HepG2 (cell line): ENCODE measurements at regions not wholly inside any gene's neighbourhood (a gene's known extent, or its start where the extent isn't known, plus 50 kb on each side); places are given as distances from the start of the nearest gene placed in this dataset.

Experiments
- ATAC-seq: fragments of 200-7000 bp; cut with Tn5 transposase; 3 replicates; pipeline ENCODE4 v1.9.1; 2020; ENCODE audit warnings: mild to moderate bottlenecking, moderate library complexity
- BruUV-seq: library from RNA; stranded (reverse); fragments of 400-500 nt; replicated peaks from 2 replicates; lab custom pipeline; 2021; lab: Mats Ljungman, UMichigan
- CTCF ChIA-PET: fragments of 300-600 bp; formaldehyde crosslinking; extraction: SDS; loops from one replicate; lab custom pipeline; 2021; ENCODE audit warnings: low total read pairs, inconsistent platforms, low intra/inter-chr PET ratio; lab: Yijun Ruan, JAX
- POLR2A ChIA-PET: fragments of 350-600 bp; sonication (Branson Sonifier 250); formaldehyde crosslinking; loops from one replicate; lab custom pipeline; 2020; ENCODE audit warnings: antibody characterized with exemption, inconsistent platforms; lab: Yijun Ruan, JAX
- DNase-seq: peaks from one replicate; pipeline ENCODE4 v3.0.0-alpha.2; 2015; ENCODE audit warnings: low spot score
- FAIRE-seq: peaks from 3 replicates; lab custom pipeline; 2011; peaks lifted over from hg19 to GRCh38; lab: Jason Lieb, UNC
- H2AFZ ChIP-seq: one replicate; pipeline ENCODE4 v1.6.1; 2011; ENCODE audit warnings: low read length, inconsistent platforms
- H3K27ac ChIP-seq: fragments of 300-600 bp; 3 replicates; pipeline ENCODE4 v1.8.0; 2011; ENCODE audit warnings: mixed run types, mild to moderate bottlenecking, mixed read lengths, low read length, inconsistent platforms; ENCODE audit not compliant: insufficient read depth; ENCODE audit errors: extremely low read length
- H3K27me3 ChIP-seq, 2 experiments: fragments of 200-600 bp in 1 of 2; 2 replicates in 1 of 2; 3 replicates in 1 of 2; pipeline versions ENCODE4 v1.6.0 to v1.8.0; 2011; ENCODE audit warnings: low read length in 2 of 2, mild to moderate bottlenecking in 2 of 2, moderate library complexity in 2 of 2, inconsistent platforms in 1 of 2; ENCODE audit not compliant: insufficient read depth in 2 of 2, control insufficient read depth in 1 of 2
- H3K36me3 ChIP-seq, 2 experiments: fragments of 200-600 bp in 1 of 2; replicated peaks in 1 of 2; 2 replicates in 1 of 2; 3 replicates in 1 of 2; pipeline versions ENCODE4 v1.5.1 to v1.8.0; 2011; ENCODE audit warnings: low read length in 2 of 2, inconsistent platforms in 1 of 2; ENCODE audit not compliant: insufficient read depth in 2 of 2, control insufficient read depth in 1 of 2
- H3K4me1 ChIP-seq: 2 replicates; pipeline ENCODE4 v1.5.1; 2012; ENCODE audit warnings: low read length, inconsistent platforms; ENCODE audit not compliant: insufficient read depth
- H3K4me2 ChIP-seq: 2 replicates; pipeline ENCODE4 v1.6.0; 2011; ENCODE audit warnings: low read depth, low read length, inconsistent platforms
- H3K4me3 ChIP-seq, 3 experiments: fragments of 200-600 bp in 1 of 3; sonication (generic), shearing (Covaris generic) in 1 of 3; replicated peaks in 1 of 3; 2 replicates each; pipeline ENCODE4 v1.5.1; 2011 to 2016; ENCODE audit warnings: low read length in 3 of 3, inconsistent platforms in 2 of 3, low read depth in 2 of 3, mild to moderate bottlenecking in 2 of 3, control low read depth in 1 of 3, mixed read lengths in 1 of 3; ENCODE audit not compliant: insufficient read depth in 1 of 3
- H3K79me2 ChIP-seq: one replicate; pipeline ENCODE4 v1.6.1; 2011; ENCODE audit warnings: low read length, inconsistent platforms; ENCODE audit not compliant: insufficient read depth
- H3K9ac ChIP-seq: 2 replicates; pipeline ENCODE4 v1.6.0; 2011; ENCODE audit warnings: mild to moderate bottlenecking, low read depth, low read length, inconsistent platforms; ENCODE audit not compliant: insufficient read depth
- H3K9me3 ChIP-seq: 2 replicates; pipeline ENCODE4 v1.5.1; 2012; ENCODE audit warnings: mild to moderate bottlenecking, low read length
- H4K20me1 ChIP-seq: 2 replicates; pipeline ENCODE4 v1.6.0; 2011; ENCODE audit warnings: inconsistent platforms, mild to moderate bottlenecking, low read length, moderate library complexity; ENCODE audit not compliant: insufficient read depth
- BCL6 ChIP-seq: IDR thresholded peaks from 2 replicates; pipeline ENCODE4 v1.6.1; 2016; ENCODE audit warnings: missing genetic modification reagents, missing compliant biosample characterization
- HHEX ChIP-seq: IDR thresholded peaks from 2 replicates; pipeline ENCODE4 v1.6.1; 2016; ENCODE audit warnings: control low read depth
- RARA ChIP-seq: IDR thresholded peaks from 2 replicates; pipeline ENCODE4 v1.6.1; 2016; ENCODE audit warnings: missing genetic modification reagents, missing compliant biosample characterization
- TBL1XR1 ChIP-seq: fragments of 150-350 bp; IDR thresholded peaks from 2 replicates; pipeline ENCODE4 v1.6.1; 2014; ENCODE audit warnings: borderline replicate concordance, low read length; ENCODE audit not compliant: partially characterized antibody
- ZNF350 ChIP-seq: sonication (generic); formaldehyde crosslinking; IDR thresholded peaks from 2 replicates; pipeline ENCODE4 v1.4.0; 2020; ENCODE audit warnings: mild to moderate bottlenecking, low read depth, missing genetic modification reagents, borderline replicate concordance
- WGBS: methylation state at CpG from one replicate; pipeline ENCODE4 v1.1.6; 2017; ENCODE audit warnings: low lambda C conversion rate; 5-methylcytosine and 5-hydroxymethylcytosine counted together
- in situ Hi-C: cut with HindIII; loops from 2 replicates; pipeline ENCODE4 v1.10.0; 2017; ENCODE audit warnings: low pct_unique_long_range_greater_than_20kb; ENCODE audit not compliant: extremely low pct_ligation_motif_present
- intact Hi-C: fragments of 100-400 bp; cut with micrococcal nuclease; formaldehyde crosslinking; loops from one replicate; pipeline ENCODE4 v1.10.0; 2022; ENCODE audit not compliant: unreplicated experiment
- TF ChIP-seq, protein P1 (sequence below), 2 experiments: IDR thresholded peaks; 2 replicates each; pipeline ENCODE4 v1.6.1; 2011 to 2012; ENCODE audit warnings: low read length in 2 of 2, borderline replicate concordance in 1 of 2, low read depth in 1 of 2, mild to moderate bottlenecking in 1 of 2, moderate library complexity in 1 of 2
- TF ChIP-seq, protein P2 (sequence below): sonication (generic); formaldehyde crosslinking; IDR thresholded peaks from 2 replicates; pipeline ENCODE4 v1.4.0; 2020; ENCODE audit warnings: missing genetic modification reagents, borderline replicate concordance

GRCh38 chr1:59242370-59242769 lies 54.5 kb upstream of the FGGY start:
- no peak overlapping the region for H3K4me2 ChIP-seq
- H4K20me1 ChIP-seq = no peaks in the 10 kb centered on the region
- DNase-seq (no peak), ATAC-seq (no peak), FAIRE-seq (no peak)
- TF ChIP-seq, protein P1, sequence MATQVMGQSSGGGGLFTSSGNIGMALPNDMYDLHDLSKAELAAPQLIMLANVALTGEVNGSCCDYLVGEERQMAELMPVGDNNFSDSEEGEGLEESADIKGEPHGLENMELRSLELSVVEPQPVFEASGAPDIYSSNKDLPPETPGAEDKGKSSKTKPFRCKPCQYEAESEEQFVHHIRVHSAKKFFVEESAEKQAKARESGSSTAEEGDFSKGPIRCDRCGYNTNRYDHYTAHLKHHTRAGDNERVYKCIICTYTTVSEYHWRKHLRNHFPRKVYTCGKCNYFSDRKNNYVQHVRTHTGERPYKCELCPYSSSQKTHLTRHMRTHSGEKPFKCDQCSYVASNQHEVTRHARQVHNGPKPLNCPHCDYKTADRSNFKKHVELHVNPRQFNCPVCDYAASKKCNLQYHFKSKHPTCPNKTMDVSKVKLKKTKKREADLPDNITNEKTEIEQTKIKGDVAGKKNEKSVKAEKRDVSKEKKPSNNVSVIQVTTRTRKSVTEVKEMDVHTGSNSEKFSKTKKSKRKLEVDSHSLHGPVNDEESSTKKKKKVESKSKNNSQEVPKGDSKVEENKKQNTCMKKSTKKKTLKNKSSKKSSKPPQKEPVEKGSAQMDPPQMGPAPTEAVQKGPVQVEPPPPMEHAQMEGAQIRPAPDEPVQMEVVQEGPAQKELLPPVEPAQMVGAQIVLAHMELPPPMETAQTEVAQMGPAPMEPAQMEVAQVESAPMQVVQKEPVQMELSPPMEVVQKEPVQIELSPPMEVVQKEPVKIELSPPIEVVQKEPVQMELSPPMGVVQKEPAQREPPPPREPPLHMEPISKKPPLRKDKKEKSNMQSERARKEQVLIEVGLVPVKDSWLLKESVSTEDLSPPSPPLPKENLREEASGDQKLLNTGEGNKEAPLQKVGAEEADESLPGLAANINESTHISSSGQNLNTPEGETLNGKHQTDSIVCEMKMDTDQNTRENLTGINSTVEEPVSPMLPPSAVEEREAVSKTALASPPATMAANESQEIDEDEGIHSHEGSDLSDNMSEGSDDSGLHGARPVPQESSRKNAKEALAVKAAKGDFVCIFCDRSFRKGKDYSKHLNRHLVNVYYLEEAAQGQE (IDR thresholded peaks at IDR 0.05; ENCODE audit: borderline replicate concordance in 1 of 2, low read depth in 1 of 2, low read length in 2 of 2) = peak in 1 of 2 experiments; percentile 13; a peak in 1 of 4 replicates
- peak; percentile 84 for TF ChIP-seq TBL1XR1
- TF ChIP-seq HHEX = 0 out of 2 replicates have a peak, but pooled peaks have one; percentile 17
- TF ChIP-seq, protein P2, sequence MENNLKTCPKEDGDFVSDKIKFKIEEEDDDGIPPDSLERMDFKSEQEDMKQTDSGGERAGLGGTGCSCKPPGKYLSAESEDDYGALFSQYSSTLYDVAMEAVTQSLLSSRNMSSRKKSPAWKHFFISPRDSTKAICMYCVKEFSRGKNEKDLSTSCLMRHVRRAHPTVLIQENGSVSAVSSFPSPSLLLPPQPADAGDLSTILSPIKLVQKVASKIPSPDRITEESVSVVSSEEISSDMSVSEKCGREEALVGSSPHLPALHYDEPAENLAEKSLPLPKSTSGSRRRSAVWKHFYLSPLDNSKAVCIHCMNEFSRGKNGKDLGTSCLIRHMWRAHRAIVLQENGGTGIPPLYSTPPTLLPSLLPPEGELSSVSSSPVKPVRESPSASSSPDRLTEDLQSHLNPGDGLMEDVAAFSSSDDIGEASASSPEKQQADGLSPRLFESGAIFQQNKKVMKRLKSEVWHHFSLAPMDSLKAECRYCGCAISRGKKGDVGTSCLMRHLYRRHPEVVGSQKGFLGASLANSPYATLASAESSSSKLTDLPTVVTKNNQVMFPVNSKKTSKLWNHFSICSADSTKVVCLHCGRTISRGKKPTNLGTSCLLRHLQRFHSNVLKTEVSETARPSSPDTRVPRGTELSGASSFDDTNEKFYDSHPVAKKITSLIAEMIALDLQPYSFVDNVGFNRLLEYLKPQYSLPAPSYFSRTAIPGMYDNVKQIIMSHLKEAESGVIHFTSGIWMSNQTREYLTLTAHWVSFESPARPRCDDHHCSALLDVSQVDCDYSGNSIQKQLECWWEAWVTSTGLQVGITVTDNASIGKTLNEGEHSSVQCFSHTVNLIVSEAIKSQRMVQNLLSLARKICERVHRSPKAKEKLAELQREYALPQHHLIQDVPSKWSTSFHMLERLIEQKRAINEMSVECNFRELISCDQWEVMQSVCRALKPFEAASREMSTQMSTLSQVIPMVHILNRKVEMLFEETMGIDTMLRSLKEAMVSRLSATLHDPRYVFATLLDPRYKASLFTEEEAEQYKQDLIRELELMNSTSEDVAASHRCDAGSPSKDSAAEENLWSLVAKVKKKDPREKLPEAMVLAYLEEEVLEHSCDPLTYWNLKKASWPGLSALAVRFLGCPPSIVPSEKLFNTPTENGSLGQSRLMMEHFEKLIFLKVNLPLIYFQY (CRISPR knock-in tag) = no peak
- peak; percentile 94 for TF ChIP-seq BCL6 (CRISPR knock-in tag)
- TF ChIP-seq ZNF350 (CRISPR knock-in tag) = no peak
- peak; percentile 86 for TF ChIP-seq RARA (CRISPR knock-in tag)
- H3K36me3 ChIP-seq = no peaks in the 10 kb centered on the region
- H3K4me1 ChIP-seq = 0 out of 2 replicates have a peak, but pooled peaks cover 5% of the 10 kb centered on the region
- H3K9ac ChIP-seq = no peak overlapping the region
- H3K4me3 ChIP-seq = no peak overlapping the region
- BruUV-seq = no TSS peak
- no peaks in the 10 kb centered on the region for H3K27me3 ChIP-seq
- in situ Hi-C loops (no loop called here), intact Hi-C loops (no loop called here)
- no peak overlapping the region for H2AFZ ChIP-seq
- ChIA-PET CTCF (no interaction called here), POLR2A (interaction anchor here (1.4 kb wide), 1 partner anchor 27 kb away, joined by 4 read pairs; no protein-coding TSS in a partner anchor)
- H3K9me3 ChIP-seq = no peaks in the 10 kb centered on the region
- 0% methylated on average over 2 of the region's 2 CpGs for WGBS
- no peak overlapping the region for H3K27ac ChIP-seq
- H3K79me2 ChIP-seq = no peaks in the 10 kb centered on the region
